Central memory CD4-positive, alpha-beta T cell (primary cell): ENCODE measurements at regions not wholly inside any gene's neighbourhood (a gene's known extent, or its start where the extent isn't known, plus 50 kb on each side); places are given as distances from the start of the nearest gene placed in this dataset.
"Not testable (repeated sequence)": the region's sequence is repeated elsewhere in the genome, so short reads cannot be mapped to it uniquely, and the experiment has no call there.

ENCODE experiments used
- DNase-seq: peaks from one replicate; pipeline ENCODE4 v3.0.0; 2022

- no peak for DNase-seq
Measured at GRCh38 chr4:137950286-137950685, 291.9 kb downstream of the SLC7A11 start.

GRCh38 chr4:137949746-137950145, 292.4 kb downstream of the SLC7A11 start:
- no peak for DNase-seq

DNA sequence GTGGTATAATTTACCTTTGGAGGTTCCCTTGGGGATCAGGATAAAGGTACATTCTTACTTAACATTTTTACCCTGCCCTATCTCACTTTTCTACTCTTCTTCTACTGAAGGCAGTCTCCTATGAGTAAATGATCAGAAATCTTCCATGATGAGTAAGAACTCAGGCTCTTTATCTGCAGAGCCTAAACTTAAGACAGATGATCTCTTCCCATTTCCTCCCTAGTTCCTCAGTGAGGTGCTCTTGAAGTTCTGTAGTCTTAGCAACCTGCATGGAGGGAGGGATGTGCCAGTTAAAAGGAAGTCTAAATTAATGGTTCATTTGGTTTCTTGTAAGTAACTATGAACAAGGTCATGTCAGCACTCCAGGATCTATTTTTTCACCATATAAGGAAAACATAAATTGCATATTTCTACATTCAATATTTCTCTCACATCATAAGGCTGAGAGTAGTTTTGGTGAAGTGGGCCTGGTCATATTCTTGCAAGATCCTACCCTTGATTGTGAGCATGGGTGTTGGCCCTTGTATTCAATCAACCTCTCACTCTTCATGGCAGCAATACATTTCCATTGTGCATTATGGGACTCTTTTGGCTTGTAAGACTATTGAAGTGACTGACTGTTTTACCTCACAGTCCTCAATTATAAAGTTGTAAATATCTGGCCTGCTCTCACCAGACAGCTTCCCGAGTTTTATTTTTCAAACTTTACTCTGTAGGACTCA, 295.5 kb downstream of the SLC7A11 start:
- no peak for DNase-seq

GRCh38 chr4:137942815-137943214, 299.3 kb downstream of the SLC7A11 start:
- not testable (repeated sequence) for DNase-seq

- not testable (repeated sequence) for DNase-seq
Measured at GRCh38 chr4:137942015-137942515, 300.1 kb downstream of the SLC7A11 start.

- DNase-seq, result no peak
Measured at GRCh38 chr4:137934911-137935310, 307.2 kb downstream of the SLC7A11 start.

- DNase-seq, result no peak
Measured at GRCh38 chr4:137934046-137934445, 308.1 kb downstream of the SLC7A11 start.

- no peak for DNase-seq
Measured at GRCh38 chr4:137927972-137928371, 314.2 kb downstream of the SLC7A11 start.

DNA sequence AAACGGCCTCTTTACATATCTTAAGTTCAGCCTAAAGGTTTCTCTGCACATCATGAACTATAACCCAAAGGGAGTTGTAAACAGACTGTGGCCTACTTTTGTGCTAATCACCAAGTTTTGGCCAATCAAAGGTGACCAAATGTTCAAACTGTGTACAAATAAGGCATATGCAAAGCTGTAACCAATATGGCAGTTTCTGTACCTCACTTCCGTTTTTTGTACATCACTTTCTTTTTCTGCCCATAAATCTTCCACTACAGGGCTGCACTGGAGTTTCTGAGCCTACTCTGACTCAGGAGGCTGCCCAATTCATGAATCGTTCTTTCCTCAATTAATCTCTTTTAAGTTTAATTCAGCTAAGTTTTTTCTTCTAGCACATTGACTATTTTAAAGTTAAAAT, 318.7 kb downstream of the SLC7A11 start:
- no peak for DNase-seq

- DNase-seq, result no peak
Measured at GRCh38 chr4:137922721-137923120, 319.4 kb downstream of the SLC7A11 start.

GRCh38 chr4:137909529-137910309, 332.4 kb downstream of the SLC7A11 start:
- DNase-seq, result no peak

DNA sequence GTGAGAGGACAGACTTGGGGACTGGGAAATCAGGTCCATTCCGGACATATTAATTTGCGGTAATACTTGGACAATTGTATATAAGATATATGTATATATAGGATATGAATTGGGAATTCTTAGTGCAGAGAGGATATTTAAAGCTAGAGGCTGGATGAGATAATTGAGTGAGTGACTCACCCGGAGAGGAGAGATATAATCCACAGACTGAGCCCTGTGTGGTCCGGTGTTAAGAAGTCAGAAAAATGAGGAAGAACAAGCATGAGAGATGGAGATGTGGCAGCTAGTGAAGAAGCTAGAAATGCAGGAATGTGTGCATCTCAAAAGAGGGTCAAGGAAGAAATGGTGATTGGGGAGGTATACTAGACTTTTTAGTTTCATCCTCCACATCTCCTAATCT, 336.2 kb downstream of the SLC7A11 start:
- DNase-seq, result no peak

DNA sequence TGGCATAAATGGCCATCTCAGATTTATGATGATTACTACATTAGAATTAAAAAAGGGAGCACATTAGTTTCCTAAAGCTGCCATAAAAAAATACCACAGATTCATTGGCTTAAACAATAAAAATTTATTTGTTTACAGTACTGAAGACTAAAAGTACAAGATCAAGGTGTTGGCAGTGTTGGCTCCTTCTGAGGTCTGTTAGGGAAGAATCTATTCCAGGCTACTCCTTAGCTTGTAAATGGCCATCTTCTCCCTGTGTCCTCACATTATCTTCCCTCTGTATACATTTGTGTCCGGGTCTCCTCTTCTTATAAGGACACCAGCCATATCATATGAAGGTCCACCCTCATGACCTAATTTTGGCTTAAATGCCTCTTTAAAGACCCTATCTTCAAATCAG, 341.0 kb downstream of the SLC7A11 start:
- no peak for DNase-seq

- DNase-seq, result no peak
Measured at GRCh38 chr4:137896221-137896737, 345.9 kb downstream of the SLC7A11 start.

- not testable (repeated sequence) for DNase-seq
Measured at GRCh38 chr4:137895515-137895914, 346.6 kb downstream of the SLC7A11 start.

DNA sequence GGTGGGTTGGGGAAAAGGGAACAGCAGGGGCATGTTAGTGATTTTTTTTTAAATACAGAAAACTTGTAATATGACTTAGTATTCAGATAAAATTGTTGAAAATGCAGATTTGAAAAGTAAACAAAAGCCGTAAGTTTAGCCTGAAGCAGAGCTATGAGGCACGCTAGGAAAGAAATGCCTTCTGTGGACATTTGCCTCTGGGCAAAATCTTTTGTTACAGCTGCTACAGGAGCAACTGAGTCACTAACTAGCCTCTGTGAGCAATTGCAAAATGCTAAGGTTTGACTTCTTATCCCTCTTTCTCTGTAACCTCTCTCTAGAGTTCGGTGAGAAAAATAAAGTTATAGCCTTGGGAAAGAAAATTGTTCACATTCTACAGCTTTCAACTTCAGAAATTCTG, 350.0 kb downstream of the SLC7A11 start:
- DNase-seq, result no peak

- no peak for DNase-seq
Measured at GRCh38 chr4:137890812-137891211, 351.3 kb downstream of the SLC7A11 start.

DNA sequence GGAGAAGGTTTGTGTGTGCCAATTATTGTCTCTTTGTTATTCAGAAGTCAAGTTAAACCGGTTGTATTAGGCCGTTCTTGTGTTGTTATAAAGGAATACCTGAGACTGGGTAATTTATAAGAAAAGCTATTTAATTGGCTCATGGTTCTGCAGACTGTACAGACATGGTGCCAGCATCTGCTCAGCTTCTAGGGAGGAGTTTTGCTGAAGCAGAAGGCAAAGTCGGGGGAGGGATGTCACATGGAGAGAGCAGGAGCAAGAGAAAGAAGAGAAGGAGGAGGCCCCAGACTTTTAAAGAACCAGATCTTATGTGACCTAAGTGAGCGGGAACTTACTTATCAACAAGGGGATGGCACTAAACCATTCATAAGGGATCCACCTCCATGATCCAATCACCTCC, 349.3 kb upstream of the PCDH18 start:
- DNase-seq, result no peak

GRCh38 chr4:137868067-137868466, 335.8 kb upstream of the PCDH18 start:
- not testable (repeated sequence) for DNase-seq

DNA sequence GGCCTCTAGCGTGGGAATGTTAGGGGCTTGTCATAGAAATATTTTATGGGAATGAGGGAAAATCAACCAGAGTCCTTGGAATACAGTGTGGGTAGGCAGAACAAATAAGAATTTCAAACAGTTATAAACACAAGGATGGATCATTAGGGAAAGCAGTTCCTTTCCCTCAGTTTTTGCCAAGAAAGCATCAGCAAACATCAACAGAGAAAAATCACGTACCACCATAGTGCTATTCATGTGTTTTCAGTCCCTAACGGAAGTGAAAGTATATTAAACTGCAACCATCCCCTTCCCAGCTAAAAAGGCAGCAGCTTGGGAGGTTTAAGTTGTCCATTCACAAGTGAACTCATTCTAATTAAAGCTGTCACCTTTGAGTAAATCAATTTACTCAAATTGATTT, 334.4 kb upstream of the PCDH18 start:
- DNase-seq, result no peak

DNA sequence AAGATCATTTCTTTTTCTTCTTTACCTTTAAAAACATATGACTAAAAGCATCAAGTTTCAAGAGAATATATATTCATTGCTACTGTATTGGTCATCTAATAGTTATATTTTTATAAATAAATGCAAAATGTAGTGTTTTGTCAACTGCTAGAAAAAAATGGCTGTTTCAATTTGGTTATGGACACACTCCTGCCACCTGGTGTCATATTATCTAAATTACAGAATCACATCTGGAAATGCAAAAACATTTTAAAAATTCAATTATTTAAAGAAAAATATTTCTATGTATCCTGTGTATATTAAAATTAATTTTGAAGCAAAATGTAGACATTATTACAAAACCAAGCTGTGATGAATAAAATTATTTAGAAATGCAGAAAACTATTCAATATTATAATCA, 329.4 kb upstream of the PCDH18 start:
- DNase-seq, result no peak

DNA sequence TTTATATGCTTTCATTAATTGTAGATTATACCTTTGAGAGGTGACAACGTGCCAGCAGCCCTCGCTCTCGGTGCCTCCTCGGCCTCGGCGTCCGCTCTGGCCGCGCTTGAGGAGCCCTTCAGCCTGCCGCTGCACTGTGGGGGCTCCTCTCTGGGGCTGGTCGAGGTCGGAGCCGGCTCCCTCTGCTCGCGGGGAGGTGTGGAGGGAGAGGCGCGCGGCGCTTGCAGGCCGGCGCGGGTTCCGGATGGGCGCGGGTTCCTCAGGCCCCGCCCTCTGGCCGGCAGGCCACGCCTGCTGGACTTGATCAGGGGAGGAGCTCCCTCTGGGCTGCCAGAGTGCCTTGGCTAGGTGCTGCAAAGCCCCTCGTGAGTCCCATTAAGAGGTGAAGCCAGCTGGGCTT, 321.1 kb upstream of the PCDH18 start:
- no peak for DNase-seq

DNA sequence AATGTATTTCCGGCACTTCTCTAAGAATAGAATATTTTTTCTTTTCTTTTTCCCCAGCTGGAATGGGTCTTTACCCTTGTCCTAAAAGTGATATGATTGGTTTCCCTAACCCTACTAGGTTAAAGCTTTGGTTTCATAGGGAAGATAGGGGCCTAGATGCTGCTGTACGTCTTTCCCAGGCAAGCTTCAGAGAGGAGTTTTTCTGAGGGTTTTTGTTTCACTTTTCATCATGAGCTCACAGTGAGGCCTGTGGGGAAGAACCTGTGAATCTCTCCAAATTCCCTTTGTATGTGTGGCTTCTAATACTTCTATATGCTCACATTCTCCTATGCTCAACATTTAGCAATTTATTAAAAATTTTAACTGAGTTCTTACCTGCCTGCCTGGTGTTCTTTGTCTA, 320.0 kb upstream of the PCDH18 start:
- no peak for DNase-seq

GRCh38 chr4:137851435-137851834, 319.1 kb upstream of the PCDH18 start:
- no peak for DNase-seq
